GM18909 (cell line): ENCODE measurements at regions not wholly inside any gene's neighbourhood (a gene's known extent, or its start where the extent isn't known, plus 50 kb on each side); places are given as distances from the start of the nearest gene placed in this dataset.
"Not testable (repeated sequence)": the region's sequence is repeated elsewhere in the genome, so short reads cannot be mapped to it uniquely, and the experiment has no call there.

Experiments
- ATAC-seq: cut with Tn5 transposase; IDR thresholded peaks from one replicate; pipeline ENCODE4 v1.9.1; 2021; ENCODE audit warnings: mild to moderate bottlenecking; ENCODE audit not compliant: unreplicated experiment, poor library complexity

- no peak for ATAC-seq
These were observed 344.5 kb upstream of the SFSWAP start for GRCh38 chr12:131366261-131366871.

DNA sequence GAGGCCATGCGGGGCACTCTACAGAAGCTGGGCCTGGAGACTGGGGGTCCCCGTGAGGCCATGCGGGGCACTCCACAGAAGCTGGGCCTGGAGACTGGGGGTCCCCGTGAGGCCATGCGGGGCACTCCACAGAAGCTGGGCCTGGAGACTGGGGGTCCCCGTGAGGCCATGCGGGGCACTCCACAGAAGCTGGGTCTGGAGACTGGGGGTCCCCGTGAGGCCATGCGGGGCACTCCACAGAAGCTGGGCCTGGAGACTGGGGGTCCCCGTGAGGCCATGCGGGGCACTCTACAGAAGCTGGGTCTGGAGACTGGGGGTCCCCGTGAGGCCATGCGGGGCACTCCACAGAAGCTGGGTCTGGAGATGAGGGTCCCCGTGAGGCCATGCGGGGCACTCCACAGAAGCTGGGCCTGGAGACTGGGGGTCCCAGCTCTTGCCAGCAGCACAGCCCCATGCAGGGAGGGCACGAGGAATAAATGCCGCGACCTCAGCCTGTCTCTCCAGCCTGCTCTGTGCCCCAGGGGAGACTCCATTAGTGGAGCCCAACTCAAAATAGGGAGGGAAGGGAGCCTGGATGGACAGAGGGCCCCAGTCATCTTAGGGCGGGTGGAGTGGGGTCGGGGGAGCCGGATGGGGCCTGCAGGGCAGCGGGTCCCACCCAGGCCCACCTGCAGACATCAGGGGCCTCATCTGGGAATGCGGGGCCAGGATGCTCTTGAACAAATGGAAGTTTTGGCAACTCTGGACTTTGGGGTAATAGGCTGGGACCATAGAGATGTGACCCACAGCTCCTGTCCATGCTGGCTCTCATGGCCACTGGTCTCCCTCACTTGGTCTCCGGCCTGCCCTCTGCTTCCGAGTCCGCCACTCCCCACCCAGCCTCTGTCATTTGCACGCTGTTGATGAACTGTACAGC, 343.6 kb upstream of the SFSWAP start:
- not testable (repeated sequence) for ATAC-seq

DNA sequence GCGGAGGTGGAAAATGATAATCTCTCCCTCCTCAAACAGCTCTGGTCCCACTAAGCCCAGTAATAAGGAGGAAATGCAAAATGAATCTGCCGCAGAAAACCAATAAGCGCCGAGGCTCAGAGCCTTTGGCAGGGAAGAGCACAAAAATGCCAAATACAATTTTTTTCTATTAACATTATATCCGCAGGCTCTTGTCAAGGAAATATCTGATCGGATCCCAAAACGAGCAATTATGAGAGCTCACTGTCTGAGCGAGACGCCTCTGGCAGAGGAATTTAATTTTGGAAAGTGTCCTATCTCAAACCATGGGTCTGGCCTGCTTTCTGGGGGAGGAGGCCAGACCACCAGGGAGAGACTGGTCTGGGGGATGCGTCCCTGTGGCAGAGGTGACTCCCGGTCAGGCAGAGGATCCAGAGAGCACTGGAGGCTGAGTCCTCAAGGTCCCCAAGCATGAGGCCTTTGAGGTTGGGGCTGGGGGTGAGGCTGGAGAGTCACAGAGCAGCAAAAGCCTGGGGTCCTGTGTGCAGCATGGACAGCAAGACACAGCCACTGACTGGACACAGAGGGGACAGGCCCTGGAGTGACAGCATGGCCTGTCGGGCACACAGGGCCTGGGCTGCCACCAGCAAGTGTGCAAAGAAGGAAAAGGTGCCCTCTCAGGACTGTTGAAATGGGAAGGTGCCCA, 342.8 kb upstream of the SFSWAP start:
- no peak for ATAC-seq

DNA sequence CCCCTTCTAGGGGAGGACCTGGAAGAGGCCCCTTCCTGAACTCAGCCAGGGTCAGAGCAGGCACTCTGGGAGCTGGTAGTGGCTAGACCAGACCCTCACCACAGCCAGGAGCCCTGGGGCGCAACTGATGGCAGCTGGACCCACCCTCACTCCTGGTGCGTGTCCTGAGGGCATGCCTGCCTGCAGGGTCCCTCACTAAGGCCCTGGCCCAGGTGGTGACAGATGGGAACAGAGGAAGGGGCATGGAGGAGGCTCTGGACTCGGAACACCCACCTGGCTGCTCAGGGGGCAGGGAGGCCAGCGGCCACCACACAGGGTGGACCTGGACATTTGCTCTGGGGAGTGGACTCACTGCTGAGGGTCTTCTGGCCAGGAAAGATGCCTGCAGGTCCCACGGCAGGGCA, 342.2 kb upstream of the SFSWAP start:
- no peak for ATAC-seq

GRCh38 chr12:131369094-131369845, 341.6 kb upstream of the SFSWAP start:
- no peak for ATAC-seq

DNA sequence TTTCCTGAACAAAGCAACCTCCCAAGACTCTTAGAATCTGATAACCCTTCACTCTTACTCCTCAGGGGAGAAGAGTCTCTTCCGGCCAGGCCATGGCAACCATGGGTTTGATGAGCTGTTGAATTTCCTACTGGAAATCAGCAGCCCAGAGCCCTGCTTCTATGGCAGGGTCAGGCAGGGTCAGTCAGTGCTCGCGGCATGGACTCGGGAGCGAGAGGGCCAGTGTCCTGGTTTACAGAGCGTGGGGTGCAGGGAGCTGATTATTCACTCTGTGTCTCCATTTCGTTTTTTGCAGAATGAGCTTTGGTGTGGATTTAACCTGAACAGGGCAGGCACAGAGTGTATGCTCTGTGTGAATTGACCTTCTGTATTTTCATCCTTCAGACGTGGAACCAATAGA, 340.6 kb upstream of the SFSWAP start:
- ATAC-seq, result no peak

- no peak for ATAC-seq
These were observed 340.0 kb upstream of the SFSWAP start for GRCh38 chr12:131370791-131371347.

DNA sequence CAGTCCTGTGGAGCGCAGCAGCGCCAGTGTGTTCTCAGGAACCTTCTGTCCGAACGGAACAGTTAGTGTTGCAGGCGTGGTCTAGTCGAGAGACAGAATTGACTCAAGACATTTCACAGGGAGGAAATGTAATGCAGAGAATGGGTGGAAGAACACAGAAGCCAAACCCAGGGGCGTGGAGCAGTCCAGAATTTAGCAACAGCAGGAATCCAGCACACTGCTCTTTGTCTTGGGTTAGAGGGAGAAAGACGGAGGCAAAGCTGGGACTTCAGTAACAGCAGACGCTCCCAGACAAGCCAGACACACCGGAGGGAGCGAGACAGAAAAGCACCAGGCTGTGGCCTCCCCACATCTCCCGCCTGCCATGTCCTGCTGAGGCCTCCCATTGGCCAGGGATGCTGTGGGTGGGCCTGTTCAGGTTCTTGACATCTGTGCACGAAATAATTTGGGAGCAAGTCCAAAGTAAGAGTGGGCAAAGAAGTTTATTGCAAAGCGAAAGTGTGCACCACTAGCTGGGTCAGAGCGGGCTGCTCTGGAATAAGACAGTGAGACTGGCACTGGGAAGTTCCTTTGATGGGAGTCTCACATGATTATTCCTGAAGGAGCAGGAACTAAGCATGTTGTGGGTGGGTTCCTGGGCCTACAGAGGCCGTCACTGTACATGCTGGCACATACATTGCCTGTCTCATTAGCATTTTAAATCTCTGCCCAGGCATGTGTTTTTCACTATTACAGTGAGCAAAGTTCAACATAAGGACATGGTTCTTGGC, 339.3 kb upstream of the SFSWAP start:
- ATAC-seq, result no peak

DNA sequence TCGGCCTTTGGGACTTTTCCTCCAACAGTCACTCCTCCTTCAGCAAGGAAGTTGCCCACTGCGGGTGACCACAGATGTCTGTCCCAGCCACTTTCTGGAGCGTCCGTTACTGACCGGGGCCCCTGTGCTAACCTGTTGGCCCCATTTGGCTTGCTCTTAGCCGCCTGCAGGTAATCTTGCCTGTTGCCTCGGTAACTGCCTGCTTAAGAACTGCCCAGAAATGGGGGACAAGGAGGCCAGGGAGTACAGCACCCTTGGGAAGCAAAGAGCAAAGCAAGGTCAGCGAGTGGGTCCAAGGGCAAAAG, 338.8 kb upstream of the SFSWAP start:
- no peak for ATAC-seq

DNA sequence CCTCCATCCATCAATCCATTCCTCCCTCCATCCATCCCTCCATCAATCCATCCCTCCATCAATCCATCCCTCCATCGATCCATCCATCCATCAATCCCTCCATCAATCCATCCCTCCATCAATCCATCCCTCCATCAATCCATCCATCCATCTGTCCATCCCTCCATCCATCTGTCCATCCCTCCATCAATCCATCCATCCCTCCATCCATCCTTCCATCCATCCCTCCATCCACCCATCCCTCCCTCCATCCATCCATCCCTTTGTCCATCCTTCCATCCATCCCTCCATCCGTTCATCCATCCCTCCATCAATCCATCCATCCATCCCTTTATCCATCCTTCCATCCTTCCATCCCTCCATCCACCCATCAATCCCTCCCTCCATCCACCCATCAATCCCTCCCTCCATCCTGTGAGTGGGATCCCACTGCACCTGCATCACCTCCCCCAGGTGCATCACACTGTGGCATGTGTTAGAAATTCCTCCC, 338.1 kb upstream of the SFSWAP start:
- ATAC-seq, result no peak

- no peak for ATAC-seq
These were observed 335.5 kb upstream of the SFSWAP start for GRCh38 chr12:131375261-131375971.

DNA sequence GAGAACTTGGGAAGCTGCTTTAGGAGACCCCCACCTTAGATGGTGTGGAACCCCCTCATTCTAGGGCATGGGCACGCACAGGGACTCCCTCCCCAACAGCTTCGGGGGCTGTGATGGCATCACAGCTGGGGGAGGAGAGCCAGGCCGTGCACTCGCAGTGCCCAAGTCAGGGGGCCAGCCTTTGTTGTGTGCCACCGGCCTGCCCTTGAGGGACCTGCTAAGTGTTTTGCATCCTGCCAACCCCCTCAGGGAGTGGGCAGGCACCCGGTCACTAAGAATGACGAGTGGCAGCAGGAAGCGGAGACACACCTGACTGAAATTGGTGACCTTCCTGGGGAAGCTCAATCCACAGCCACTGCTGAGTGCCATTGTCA, 334.9 kb upstream of the SFSWAP start:
- no peak for ATAC-seq

DNA sequence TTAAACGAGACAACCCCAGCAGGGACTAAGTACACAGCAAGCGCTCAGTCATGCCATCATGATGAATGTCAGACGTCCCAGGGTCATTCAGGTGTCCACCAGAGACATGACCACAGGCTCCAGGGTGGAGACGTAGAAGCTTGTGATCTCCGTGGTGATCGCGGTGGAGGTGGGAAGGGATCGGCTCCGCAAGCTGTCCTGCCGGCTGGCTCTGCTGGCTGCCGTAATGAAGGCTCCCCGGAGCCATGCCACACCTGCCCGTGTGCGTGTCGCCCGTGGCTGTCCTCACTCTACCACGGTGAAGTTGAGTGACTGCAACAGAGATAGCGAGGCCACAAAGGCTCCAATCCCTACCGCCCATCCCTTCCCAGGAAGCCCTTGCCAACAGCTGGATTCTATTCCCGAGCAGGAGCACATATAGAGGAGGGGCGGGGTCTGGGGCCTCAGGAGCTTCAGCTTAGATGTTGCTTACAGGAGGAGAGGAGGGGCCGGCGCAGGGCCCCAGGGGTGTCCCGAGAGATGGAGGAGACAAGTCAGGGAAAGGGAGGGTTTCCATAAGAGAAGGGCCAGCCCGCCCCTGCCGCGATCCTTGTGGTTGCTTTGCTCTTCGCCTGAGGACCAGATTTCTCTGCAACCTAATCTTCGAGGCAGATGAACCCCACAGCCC, 332.6 kb upstream of the SFSWAP start:
- ATAC-seq, result no peak

- ATAC-seq, result no peak
These were observed 331.8 kb upstream of the SFSWAP start for GRCh38 chr12:131378861-131379665.

- ATAC-seq, result no peak
These were observed 331.2 kb upstream of the SFSWAP start for GRCh38 chr12:131379738-131380137.

GRCh38 chr12:131380220-131380964, 330.5 kb upstream of the SFSWAP start:
- no peak for ATAC-seq
